Kidney (tissue), 13 donors: ENCODE measurements at regions not wholly inside any gene's neighbourhood (a gene's known extent, or its start where the extent isn't known, plus 50 kb on each side); places are given as distances from the start of the nearest gene placed in this dataset.

Source experiments
- DNase-seq, 5 donors: peaks; one replicate each; pipeline ENCODE4 v3.0.0-alpha.2; 2013 to 2020
- FAIRE-seq: peaks from 2 replicates; lab custom pipeline; 2012; peaks lifted over from hg19 to GRCh38; lab: Jason Lieb, UNC
- H3K27ac ChIP-seq, 2 donors: one replicate each; pipeline ENCODE4 v1.7.0; 2013; ENCODE audit warnings: low read depth in 2 of 2, low read length in 2 of 2, inconsistent platforms in 1 of 2
- H3K27me3 ChIP-seq: one replicate; pipeline ENCODE4 v1.7.1; 2013; ENCODE audit warnings: low read length, inconsistent platforms; ENCODE audit not compliant: control insufficient read depth, insufficient read depth
- H3K36me3 ChIP-seq, 3 donors: one replicate each; pipeline versions ENCODE4 v1.7.0 to v1.7.1; 2013; ENCODE audit warnings: low read length in 3 of 3, control low read depth in 1 of 3, inconsistent platforms in 1 of 3; ENCODE audit not compliant: insufficient read depth in 3 of 3, control insufficient read depth in 2 of 3
- H3K4me1 ChIP-seq, 3 donors: one replicate each; pipeline versions ENCODE4 v1.7.0 to v1.7.1; 2013; ENCODE audit warnings: low read length in 3 of 3, inconsistent platforms in 1 of 3, low read depth in 1 of 3; ENCODE audit not compliant: control insufficient read depth in 2 of 3, insufficient read depth in 2 of 3
- H3K4me3 ChIP-seq, 3 donors: one replicate each; pipeline versions ENCODE4 v1.7.0 to v1.8.1; 2013; ENCODE audit warnings: low read length in 3 of 3, control low read depth in 1 of 3, inconsistent platforms in 1 of 3
- H3K9ac ChIP-seq, 3 donors: one replicate each; pipeline versions ENCODE4 v1.7.0 to v1.7.1; 2013; ENCODE audit warnings: low read length in 3 of 3, control low read depth in 1 of 3, inconsistent platforms in 1 of 3
- H3K9me3 ChIP-seq, 3 donors: one replicate each; pipeline versions ENCODE4 v1.7.0 to v1.7.1; 2013; ENCODE audit warnings: low read length in 3 of 3, control low read depth in 1 of 3, inconsistent platforms in 1 of 3; ENCODE audit not compliant: control insufficient read depth in 2 of 3, insufficient read depth in 1 of 3
- intact Hi-C: fragments of 100-400 bp; cut with DNase I; formaldehyde crosslinking; loops from one replicate; pipeline ENCODE4 v1.11.1; 2022
- TF ChIP-seq, protein P1 (sequence below): IDR thresholded peaks from 3 replicates; pipeline ENCODE4 v1.5.1; 2012; ENCODE audit warnings: mild to moderate bottlenecking, moderate library complexity, borderline replicate concordance; ENCODE audit not compliant: insufficient read depth; ENCODE audit errors: extremely low read depth
- donor health status: control.
- donor health status: control.
- donor health status: control.
- donor health status: control.
- donor health status: control.
- donor health status: DM: yes; HTN: yes; CAD: no.
- donor health status: Normal renal cell carcinoma (clear cell type).

DNA sequence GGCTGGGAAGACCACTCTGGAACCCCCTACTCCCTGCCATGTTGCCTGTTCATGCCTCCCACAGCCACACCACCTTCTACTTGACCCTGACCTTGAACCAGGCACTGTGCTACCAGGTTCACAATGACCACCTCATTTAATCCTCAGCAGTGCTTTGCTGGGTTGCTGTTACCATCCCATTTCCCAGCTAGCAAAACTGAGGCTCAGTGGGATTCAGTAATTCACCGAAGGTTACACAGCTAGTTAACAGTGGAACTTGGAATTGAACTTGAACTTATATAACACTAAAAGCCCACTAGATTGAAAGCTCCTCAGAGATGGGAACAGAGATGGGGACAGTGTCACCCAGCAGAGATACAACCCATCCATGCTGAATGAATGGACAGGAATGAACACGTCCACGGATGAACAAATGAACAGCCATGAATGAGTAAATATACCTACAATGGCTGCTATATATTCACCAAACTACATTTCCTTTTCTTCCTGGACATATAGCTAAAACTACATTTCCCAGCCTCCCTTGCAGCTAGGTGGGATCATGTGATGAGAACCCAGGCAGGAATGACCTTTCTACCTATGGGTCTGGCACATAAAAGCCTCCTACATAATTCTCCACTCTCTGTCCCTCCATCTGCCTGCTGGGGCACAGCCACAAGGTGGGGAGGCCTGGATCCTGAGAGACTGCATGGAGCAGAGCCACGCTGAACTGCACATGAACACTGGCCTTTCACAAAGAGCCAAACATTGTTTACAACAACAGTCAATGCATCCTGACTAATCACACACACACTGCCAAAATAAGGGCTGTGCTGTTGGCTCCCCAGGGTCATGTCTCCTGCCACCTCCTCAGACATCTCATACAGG lies 94.8 kb downstream of the RMI2 start:
- H3K36me3 ChIP-seq, result no peaks in the 10 kb centered on the region
- no peaks in the 10 kb centered on the region for H3K27me3 ChIP-seq
- H3K9me3 ChIP-seq, result peaks cover 0 to 8% (median 0%) of the 10 kb centered on the region in 3 donors
- no peak for DNase-seq
- TF ChIP-seq, protein P1, sequence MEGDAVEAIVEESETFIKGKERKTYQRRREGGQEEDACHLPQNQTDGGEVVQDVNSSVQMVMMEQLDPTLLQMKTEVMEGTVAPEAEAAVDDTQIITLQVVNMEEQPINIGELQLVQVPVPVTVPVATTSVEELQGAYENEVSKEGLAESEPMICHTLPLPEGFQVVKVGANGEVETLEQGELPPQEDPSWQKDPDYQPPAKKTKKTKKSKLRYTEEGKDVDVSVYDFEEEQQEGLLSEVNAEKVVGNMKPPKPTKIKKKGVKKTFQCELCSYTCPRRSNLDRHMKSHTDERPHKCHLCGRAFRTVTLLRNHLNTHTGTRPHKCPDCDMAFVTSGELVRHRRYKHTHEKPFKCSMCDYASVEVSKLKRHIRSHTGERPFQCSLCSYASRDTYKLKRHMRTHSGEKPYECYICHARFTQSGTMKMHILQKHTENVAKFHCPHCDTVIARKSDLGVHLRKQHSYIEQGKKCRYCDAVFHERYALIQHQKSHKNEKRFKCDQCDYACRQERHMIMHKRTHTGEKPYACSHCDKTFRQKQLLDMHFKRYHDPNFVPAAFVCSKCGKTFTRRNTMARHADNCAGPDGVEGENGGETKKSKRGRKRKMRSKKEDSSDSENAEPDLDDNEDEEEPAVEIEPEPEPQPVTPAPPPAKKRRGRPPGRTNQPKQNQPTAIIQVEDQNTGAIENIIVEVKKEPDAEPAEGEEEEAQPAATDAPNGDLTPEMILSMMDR, result no peak
- no peak for FAIRE-seq
- intact Hi-C loops, result no loop called here
- no peaks in the 10 kb centered on the region for H3K4me1 ChIP-seq
- H3K9ac ChIP-seq, result no peak overlapping the region
- no peak overlapping the region for H3K27ac ChIP-seq
- no peak overlapping the region for H3K4me3 ChIP-seq

DNA sequence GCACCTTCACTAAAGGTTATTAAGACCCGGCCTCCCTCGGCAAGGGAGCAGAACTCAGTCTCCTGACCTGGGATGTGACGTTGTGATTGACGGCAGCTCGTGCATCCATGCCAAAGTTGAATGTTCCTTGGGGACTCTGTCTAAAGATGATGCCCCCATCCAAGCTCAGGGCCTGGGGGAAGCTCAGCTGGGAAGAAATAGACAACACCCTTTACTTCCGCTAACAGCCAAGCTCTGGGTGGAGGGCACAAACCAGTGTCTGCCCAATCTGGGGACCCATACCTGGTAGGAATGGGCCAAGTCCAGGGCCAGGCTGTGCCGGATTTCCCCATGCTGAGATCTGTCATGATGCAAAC lies 95.4 kb downstream of the RMI2 start:
- DNase-seq (no peak), FAIRE-seq (no peak)
- H3K4me1 ChIP-seq, result no peaks in the 10 kb centered on the region
- peaks cover 0 to 8% (median 0%) of the 10 kb centered on the region in 3 donors for H3K9me3 ChIP-seq
- no peak overlapping the region for H3K27ac ChIP-seq
- no peaks in the 10 kb centered on the region for H3K36me3 ChIP-seq
- intact Hi-C loops, result no loop called here
- no peak overlapping the region for H3K4me3 ChIP-seq
- TF ChIP-seq, protein P1, result no peak
- H3K27me3 ChIP-seq, result no peaks in the 10 kb centered on the region
- H3K9ac ChIP-seq, result no peak overlapping the region

DNA sequence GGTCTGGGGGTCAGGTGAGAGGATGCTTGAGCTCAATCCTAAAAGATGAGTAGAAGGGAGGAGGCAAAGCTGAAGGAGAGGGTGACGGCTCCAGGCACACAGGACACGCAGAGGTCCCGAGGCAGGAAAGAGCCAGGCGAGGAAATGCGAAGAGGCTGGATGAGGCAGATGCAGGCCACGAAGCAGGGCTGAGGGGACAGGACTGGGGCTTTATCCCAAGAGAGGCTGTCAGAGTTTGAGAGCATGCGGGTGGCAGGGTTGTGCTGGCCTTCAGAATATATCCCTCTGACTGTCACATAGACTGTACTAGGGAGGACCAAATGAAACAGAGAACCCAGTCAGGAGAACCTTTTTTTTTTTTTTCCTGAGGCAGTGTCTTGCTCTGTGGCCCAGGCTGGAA lies 100.2 kb downstream of the RMI2 start:
- TF ChIP-seq, protein P1, result no peak
- DNase-seq (no peak), FAIRE-seq (no peak)
- H3K9me3 ChIP-seq, result peaks cover 0 to under 1% (median 0%) of the 10 kb centered on the region in 3 donors
- H3K36me3 ChIP-seq, result no peaks in the 10 kb centered on the region
- no peaks in the 10 kb centered on the region for H3K4me1 ChIP-seq
- no peak overlapping the region for H3K27ac ChIP-seq
- H3K9ac ChIP-seq, result no peak overlapping the region
- no peak overlapping the region for H3K4me3 ChIP-seq
- intact Hi-C loops, result no loop called here
- no peaks in the 10 kb centered on the region for H3K27me3 ChIP-seq
